NK-92 (cell line): ENCODE measurements at regions not wholly inside any gene's neighbourhood (a gene's known extent, or its start where the extent isn't known, plus 50 kb on each side); places are given as distances from the start of the nearest gene placed in this dataset.
"Not testable (repeated sequence)": the region's sequence is repeated elsewhere in the genome, so short reads cannot be mapped to it uniquely, and the experiment has no call there.

Experiments used
- DNase-seq: peaks from one replicate; lab custom pipeline; 2025; ENCODE audit not compliant: unreplicated experiment; lab: John Stamatoyannopoulos, UW

DNA sequence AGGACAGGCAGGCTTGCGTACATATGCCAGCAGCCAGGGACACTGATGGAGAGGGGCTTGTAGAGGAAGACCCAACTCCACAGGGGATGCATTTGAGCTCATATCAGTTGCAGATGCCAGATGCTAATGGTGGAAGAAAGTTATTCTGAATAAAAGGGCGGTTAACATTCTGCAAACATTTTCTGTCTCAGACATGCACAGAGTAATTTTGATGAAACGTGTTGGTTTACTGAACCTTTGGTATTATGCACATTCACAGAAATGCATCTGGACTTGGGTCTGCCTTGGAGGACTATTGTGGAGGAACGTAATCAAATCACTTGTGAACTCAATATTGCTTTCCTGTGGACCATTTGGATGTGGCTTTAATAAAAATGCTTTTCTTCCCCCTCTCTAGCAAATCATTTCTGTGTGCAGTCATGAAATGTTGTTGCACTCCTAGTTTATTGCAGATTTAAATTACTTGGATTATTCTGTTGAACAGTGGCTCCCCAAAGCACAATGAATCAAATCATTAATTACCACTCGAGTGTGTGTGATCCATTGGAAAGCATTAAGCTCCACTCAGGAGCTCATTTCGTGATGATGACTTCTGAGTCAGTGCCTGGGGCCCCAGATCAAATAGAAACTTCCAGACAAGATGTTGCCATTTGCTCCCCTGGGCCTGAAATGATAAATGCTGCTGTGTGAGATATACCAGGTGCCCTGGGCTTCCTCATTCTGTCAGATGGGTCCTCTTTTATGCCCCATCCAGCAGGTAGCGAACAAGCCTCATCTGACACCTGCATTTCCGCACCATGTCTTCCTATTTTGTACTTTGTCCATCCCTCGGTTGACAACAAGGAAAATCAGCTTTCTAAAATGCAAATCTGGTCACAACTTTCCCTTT is 697.0 kb upstream of the HS6ST1 start:
- no peak for DNase-seq

- no peak for DNase-seq
Measured at GRCh38 chr2:129016972-129017371, 698.3 kb upstream of the HS6ST1 start.

- DNase-seq = no peak
Measured at GRCh38 chr2:129024796-129025195, 706.1 kb upstream of the HS6ST1 start.

GRCh38 chr2:129035992-129036391 is 717.3 kb upstream of the HS6ST1 start:
- no peak for DNase-seq

- DNase-seq = not testable (repeated sequence)
Measured at GRCh38 chr2:129043677-129044076, 725.0 kb upstream of the HS6ST1 start.

- DNase-seq = not testable (repeated sequence)
Measured at GRCh38 chr2:129046475-129046874, 727.8 kb upstream of the HS6ST1 start.

DNA sequence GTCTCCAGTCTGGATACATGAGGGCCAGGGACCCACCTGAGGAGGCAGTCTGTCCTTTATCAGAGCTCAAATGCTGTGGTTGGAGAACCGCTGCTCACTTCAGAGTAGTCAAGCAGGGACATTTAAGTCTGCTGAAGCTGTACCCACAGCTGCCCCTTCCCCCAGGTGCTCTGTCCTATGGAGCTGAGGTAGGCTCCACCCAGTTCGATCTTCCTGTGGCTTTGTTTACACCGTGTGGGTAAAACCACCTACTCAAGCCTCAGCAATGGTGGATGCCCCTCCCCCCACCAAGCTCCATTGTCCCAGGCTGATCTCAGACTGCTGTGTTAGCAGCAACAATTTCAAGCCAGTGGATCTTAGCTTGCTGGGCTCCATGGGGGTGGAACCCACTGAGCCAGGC is 731.4 kb upstream of the HS6ST1 start:
- DNase-seq = no peak

GRCh38 chr2:129055242-129055641 is 736.6 kb upstream of the HS6ST1 start:
- DNase-seq = no peak

- DNase-seq = no peak
Measured at GRCh38 chr2:129055824-129056223, 737.2 kb upstream of the HS6ST1 start.

DNA sequence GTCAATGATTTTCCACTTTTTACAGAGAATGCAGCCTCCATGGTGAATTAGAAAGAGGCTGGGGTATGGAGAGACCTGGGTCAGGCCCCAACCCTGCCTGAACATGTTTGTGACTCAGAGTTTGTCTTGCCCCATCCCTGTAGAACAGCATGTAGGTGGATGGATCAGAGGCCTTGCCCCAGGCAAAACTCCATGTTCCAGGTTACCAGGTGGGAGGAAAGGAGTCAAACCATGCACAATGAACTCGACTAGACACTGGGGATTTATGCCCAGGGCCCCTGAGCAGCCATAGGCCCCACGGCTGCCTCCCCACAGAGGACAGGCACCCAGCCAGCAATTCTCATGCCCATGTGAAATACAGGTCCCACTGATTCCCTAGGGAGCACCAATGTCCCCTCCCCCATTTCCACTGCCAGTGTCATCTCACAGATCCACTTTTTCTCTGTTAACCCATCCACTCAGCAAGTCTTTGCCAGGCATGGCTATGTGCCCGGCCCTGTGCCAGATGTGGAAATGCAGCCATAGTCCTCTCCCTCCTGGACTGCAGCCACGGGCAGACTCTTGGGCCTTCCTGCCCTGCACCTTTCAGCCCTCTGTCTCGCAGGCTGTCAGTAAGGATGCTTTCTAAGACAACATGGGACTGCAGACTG is 737.8 kb upstream of the HS6ST1 start:
- DNase-seq = no peak

DNA sequence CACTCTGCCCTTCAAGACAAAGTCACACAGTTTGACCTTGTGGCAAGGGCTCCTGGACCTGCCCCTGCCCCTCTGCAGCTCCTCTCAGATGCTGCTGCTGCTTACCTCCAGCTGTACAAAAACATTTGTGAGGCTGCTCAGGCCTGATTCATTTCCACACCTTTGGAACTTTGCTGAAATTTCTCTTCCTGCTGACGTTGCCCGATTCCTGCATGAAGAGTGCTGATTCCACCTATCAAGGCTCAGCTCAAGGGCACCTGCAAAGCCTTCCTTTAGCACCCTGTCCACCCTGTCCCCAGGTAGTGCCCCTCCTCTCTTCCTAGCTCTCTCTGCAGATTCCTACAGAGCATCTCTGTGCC is 738.3 kb upstream of the HS6ST1 start:
- no peak for DNase-seq

DNA sequence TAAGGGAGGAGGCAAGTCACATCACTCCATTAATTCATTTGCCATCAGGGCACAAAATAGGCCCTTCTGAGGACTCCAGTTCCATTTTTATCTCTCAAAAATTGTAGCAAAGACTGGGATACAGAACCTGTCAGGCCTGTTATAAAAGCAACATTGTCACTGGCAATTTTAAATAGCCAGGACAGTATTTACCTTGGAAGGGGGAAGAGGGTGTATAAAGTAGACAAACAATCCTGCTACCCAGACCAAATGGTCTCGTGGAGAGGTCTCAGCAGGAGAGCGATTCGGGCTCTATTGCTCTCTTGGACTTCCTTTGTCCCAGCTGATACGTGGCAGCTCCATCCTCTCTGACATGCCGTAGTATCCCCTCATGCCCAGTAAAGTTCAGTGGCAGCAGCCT is 740.3 kb upstream of the HS6ST1 start:
- DNase-seq = no peak

DNA sequence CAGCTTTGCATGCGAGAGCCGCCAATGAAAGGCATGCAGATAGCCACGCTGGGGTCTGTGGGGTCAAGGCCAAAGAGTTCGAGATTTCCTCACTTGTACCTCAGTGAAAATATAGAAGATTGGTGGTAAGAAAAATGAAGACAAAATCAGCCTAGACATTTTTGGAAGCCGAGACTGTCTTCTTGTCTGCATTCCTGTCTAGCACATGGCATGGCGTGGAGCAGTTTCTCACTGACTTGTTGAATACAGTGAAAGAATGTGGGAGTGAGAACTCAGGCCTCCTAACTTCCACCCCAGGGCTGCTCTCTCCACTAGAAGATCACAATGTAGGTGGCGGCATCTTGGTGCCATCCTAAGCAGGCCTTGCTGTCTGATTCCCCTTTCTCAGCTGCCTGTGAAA is 740.8 kb upstream of the HS6ST1 start:
- DNase-seq = no peak

DNA sequence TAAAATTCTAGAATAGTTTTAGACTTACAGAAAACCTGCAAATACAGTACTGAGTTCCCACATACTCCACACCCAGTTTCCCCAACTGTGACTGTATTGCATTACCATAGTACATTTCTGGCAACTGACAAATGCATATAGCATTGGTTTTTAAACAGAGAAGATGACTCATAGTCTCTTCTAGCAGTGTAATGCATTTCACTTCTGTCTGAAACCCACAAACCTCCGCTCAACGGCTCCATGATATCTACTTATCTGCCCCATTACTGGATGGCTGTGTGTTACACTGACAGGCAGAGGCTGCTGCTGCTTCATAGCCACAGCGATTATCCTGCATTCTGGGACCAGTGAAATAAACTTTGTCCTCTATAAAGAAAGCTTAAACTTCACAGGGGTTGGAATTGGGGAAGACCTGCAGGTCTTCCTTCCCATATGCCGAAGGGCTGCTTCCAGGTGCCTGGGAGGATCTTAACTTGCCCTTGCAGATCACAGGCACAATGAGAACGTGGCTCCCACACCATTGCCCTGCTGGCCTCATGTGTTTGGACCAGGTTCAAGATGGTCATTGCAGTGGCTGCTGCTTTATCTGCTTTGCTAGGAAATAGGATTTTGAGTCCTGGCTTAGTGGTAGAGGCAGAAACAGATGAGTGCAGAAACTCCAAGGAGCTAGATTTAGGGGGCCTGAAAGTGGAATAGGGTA is 742.6 kb upstream of the HS6ST1 start:
- DNase-seq = no peak

- no peak for DNase-seq
Measured at GRCh38 chr2:129061769-129062121, 743.1 kb upstream of the HS6ST1 start.

GRCh38 chr2:129062146-129062912 is 743.7 kb upstream of the HS6ST1 start:
- no peak for DNase-seq

- DNase-seq = no peak
Measured at GRCh38 chr2:129067070-129067469, 748.4 kb upstream of the HS6ST1 start.

DNA sequence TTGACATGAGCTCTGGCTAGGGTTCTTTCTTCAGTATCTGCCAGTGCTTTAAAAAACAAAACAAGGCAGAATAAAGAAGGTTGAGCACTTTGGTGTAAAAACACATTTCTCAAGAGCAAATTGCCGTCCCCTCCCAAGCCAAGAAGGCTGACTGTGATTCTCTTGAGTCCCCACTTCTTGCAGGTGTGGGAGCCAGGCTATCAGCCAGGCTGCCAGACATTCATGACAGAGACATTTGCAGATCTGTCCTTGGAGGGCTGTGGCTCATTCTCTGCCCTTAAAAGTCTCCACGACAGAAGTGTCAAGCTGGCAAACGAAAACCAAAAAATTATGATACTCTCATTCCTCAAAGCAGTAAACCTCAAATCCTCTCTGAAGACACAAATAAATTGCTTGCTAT is 749.3 kb upstream of the HS6ST1 start:
- no peak for DNase-seq

GRCh38 chr2:129068543-129068942 is 749.9 kb upstream of the HS6ST1 start:
- no peak for DNase-seq

- no peak for DNase-seq
Measured at GRCh38 chr2:129069875-129070594, 751.4 kb upstream of the HS6ST1 start.

GRCh38 chr2:129070663-129071062 is 752.0 kb upstream of the HS6ST1 start:
- DNase-seq = no peak
